H9 (cell line): ENCODE measurements at regions not wholly inside any gene's neighbourhood (a gene's known extent, or its start where the extent isn't known, plus 50 kb on each side); places are given as distances from the start of the nearest gene placed in this dataset.
A peak's percentile ranks its signal among the peaks of the same experiment; 100 is the strongest.

ENCODE experiments used
- DNase-seq: peaks from one replicate; pipeline ENCODE4 v3.0.0-alpha.2; 2017
- H2AFZ ChIP-seq: one replicate; pipeline ENCODE4 v1.6.1; 2013; ENCODE audit warnings: mild to moderate bottlenecking, low read length, control low read depth, moderate library complexity
- H2AK5ac ChIP-seq: 2 replicates; pipeline ENCODE4 v1.6.1; 2013; ENCODE audit warnings: low read length, control low read depth, mixed read lengths; ENCODE audit not compliant: insufficient read length
- H2BK120ac ChIP-seq: one replicate; pipeline ENCODE4 v1.6.1; 2013; ENCODE audit warnings: low read depth, mild to moderate bottlenecking, low read length, control low read depth, inconsistent platforms; ENCODE audit not compliant: poor library complexity, severe bottlenecking
- H2BK12ac ChIP-seq: 2 replicates; pipeline ENCODE4 v1.6.1; 2013; ENCODE audit warnings: low read length, control low read depth, mixed read lengths, low read depth; ENCODE audit not compliant: insufficient read length
- H2BK15ac ChIP-seq: 2 replicates; pipeline ENCODE4 v1.6.1; 2013; ENCODE audit warnings: low read depth, low read length, control low read depth
- H2BK20ac ChIP-seq: one replicate; pipeline ENCODE4 v1.6.1; 2013; ENCODE audit warnings: low read depth, mild to moderate bottlenecking, low read length, control low read depth, inconsistent platforms; ENCODE audit not compliant: poor library complexity, severe bottlenecking
- H2BK5ac ChIP-seq: 2 replicates; pipeline ENCODE4 v1.6.1; 2013; ENCODE audit warnings: low read length, control low read depth, mixed read lengths; ENCODE audit not compliant: insufficient read length
- H3K14ac ChIP-seq: 2 replicates; pipeline ENCODE4 v1.6.1; 2013; ENCODE audit warnings: low read length, control low read depth; ENCODE audit not compliant: insufficient read depth
- H3K18ac ChIP-seq: 2 replicates; pipeline ENCODE4 v1.6.1; 2013; ENCODE audit warnings: low read depth, mild to moderate bottlenecking, mixed read lengths, low read length, control low read depth; ENCODE audit not compliant: insufficient read length
- H3K23ac ChIP-seq: 2 replicates; pipeline ENCODE4 v1.6.1; 2013; ENCODE audit warnings: low read length, control low read depth, mixed read lengths, low read depth; ENCODE audit not compliant: insufficient read length
- H3K23me2 ChIP-seq: 2 replicates; pipeline ENCODE4 v1.6.1; 2013; ENCODE audit warnings: low read depth, mild to moderate bottlenecking, mixed read lengths, low read length, control low read depth; ENCODE audit not compliant: insufficient read length, poor library complexity, severe bottlenecking
- H3K27ac ChIP-seq: 2 replicates; pipeline ENCODE4 v1.5.1; 2013; ENCODE audit warnings: low read length, control low read depth, mixed read lengths, low read depth; ENCODE audit not compliant: insufficient read length
- H3K27me3 ChIP-seq: 2 replicates; pipeline ENCODE4 v1.6.1; 2013; ENCODE audit warnings: low read length, control low read depth, inconsistent platforms; ENCODE audit not compliant: insufficient read depth
- H3K4ac ChIP-seq: 2 replicates; pipeline ENCODE4 v1.6.1; 2013; ENCODE audit warnings: low read depth, mild to moderate bottlenecking, control low read depth, inconsistent platforms, low read length, moderate library complexity
- H3K4me1 ChIP-seq: 2 replicates; pipeline ENCODE4 v1.6.1; 2013; ENCODE audit warnings: low read length, control low read depth, inconsistent platforms; ENCODE audit not compliant: insufficient read depth
- H3K4me2 ChIP-seq: 2 replicates; pipeline ENCODE4 v1.6.1; 2013; ENCODE audit warnings: low read length, control low read depth, mixed read lengths; ENCODE audit not compliant: insufficient read length, insufficient read depth
- H3K56ac ChIP-seq: 2 replicates; pipeline ENCODE4 v1.6.1; 2013; ENCODE audit warnings: low read depth, mild to moderate bottlenecking, mixed read lengths, low read length, control low read depth; ENCODE audit not compliant: insufficient read length
- H3K79me1 ChIP-seq: 2 replicates; pipeline ENCODE4 v1.6.1; 2013; ENCODE audit warnings: low read depth, mild to moderate bottlenecking, moderate library complexity, low read length, control low read depth, inconsistent platforms; ENCODE audit not compliant: insufficient read depth, poor library complexity, severe bottlenecking
- H3K79me2 ChIP-seq: 2 replicates; pipeline ENCODE4 v1.6.1; 2013; ENCODE audit warnings: low read length, control low read depth, inconsistent platforms; ENCODE audit not compliant: insufficient read depth
- H3K9ac ChIP-seq: 2 replicates; pipeline ENCODE4 v1.6.1; 2013; ENCODE audit warnings: low read length, control low read depth, mixed read lengths; ENCODE audit not compliant: insufficient read length; ENCODE audit errors: extremely low read depth
- H3K9me3 ChIP-seq: one replicate; pipeline ENCODE4 v1.6.1; 2013; ENCODE audit warnings: low read depth, low read length, inconsistent platforms; ENCODE audit not compliant: control insufficient read depth
- H3T11ph ChIP-seq: one replicate; pipeline ENCODE4 v1.6.1; 2013; ENCODE audit warnings: mild to moderate bottlenecking, low read length, control low read depth, inconsistent platforms
- H4K20me1 ChIP-seq: one replicate; pipeline ENCODE4 v1.6.1; 2013; ENCODE audit not compliant: control insufficient read depth, insufficient read length, insufficient read depth
- H4K5ac ChIP-seq: 2 replicates; pipeline ENCODE4 v1.6.1; 2013; ENCODE audit warnings: low read depth, mild to moderate bottlenecking, mixed read lengths, low read length, control low read depth; ENCODE audit not compliant: insufficient read length
- H4K8ac ChIP-seq: replicated peaks from 2 replicates; pipeline ENCODE4 v1.6.1; 2013; ENCODE audit warnings: low read length, control low read depth, mixed read lengths, low read depth; ENCODE audit not compliant: insufficient read length
- H4K91ac ChIP-seq: 2 replicates; pipeline ENCODE4 v1.6.1; 2013; ENCODE audit warnings: low read depth, mild to moderate bottlenecking, moderate library complexity, mixed read lengths, low read length, control low read depth; ENCODE audit not compliant: insufficient read length
- H3K27ac Mint-ChIP-seq, 3 experiments: 2 replicates in 2 of 3; 3 replicates in 1 of 3; pipeline ENCODE4 v1.8.0; 2020 to 2021; ENCODE audit warnings: mixed read lengths in 3 of 3, mild to moderate bottlenecking in 1 of 3, moderate library complexity in 1 of 3
- H3K27me3 Mint-ChIP-seq: 2 replicates; pipeline ENCODE4 v1.8.0; 2021; ENCODE audit warnings: low read depth, mild to moderate bottlenecking, moderate library complexity, mixed read lengths
- H3K36me3 Mint-ChIP-seq, 3 experiments: 2 replicates in 2 of 3; 3 replicates in 1 of 3; pipeline ENCODE4 v1.8.0; 2020 to 2021; ENCODE audit warnings: low read depth in 3 of 3, mixed read lengths in 3 of 3; ENCODE audit not compliant: insufficient read depth in 1 of 3
- H3K4me1 Mint-ChIP-seq, 2 experiments: 2 replicates each; pipeline ENCODE4 v1.8.0; 2020; ENCODE audit warnings: mixed read lengths in 2 of 2
- H3K4me3 Mint-ChIP-seq, 2 experiments: 2 replicates in 1 of 2; 3 replicates in 1 of 2; pipeline ENCODE4 v1.8.0; 2020 to 2021; ENCODE audit warnings: mild to moderate bottlenecking in 2 of 2, mixed read lengths in 2 of 2, moderate library complexity in 1 of 2
- H3K9me3 Mint-ChIP-seq, 2 experiments: 2 replicates in 1 of 2; 3 replicates in 1 of 2; pipeline ENCODE4 v1.8.0; 2020; ENCODE audit warnings: mild to moderate bottlenecking in 2 of 2, mixed read lengths in 2 of 2, moderate library complexity in 1 of 2
- WGBS: extraction: QIAGEN DNeasy Blood & Tissue Kit; methylation state at CpG from one replicate; pipeline ENCODE4 v1.1.7; 2013; ENCODE audit warnings: missing lambda C conversion rate, low lambda C conversion rate, mixed read lengths; ENCODE audit not compliant: insufficient read length; ENCODE audit errors: extremely low coverage; 5-methylcytosine and 5-hydroxymethylcytosine counted together
- TF ChIP-seq, protein P1 (sequence below): fragments of 200-600 bp; sonication (generic); conservative IDR thresholded peaks from 3 replicates; pipeline ENCODE4 v1.8.0; 2021; ENCODE audit warnings: antibody characterized with exemption, mild to moderate bottlenecking

DNA sequence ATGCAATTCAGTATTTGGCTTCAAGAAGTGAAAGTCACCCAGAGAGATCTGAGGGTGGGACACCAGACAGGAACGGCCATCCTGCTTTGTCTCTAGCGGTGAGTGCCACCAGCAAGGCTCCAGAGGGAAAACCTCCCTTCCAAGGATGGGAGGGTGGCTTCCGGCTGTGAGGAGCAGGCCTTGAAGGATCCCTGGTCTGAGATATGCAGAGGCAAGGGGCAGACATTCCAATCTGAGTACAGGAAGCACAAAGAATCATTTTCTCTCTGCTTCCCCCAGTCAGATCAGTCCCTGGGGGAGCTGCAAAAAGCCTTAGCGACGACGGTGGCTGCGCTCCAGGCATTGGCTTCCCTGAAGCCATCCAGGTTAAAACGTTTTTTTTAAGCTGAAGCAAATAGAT is 167.4 kb downstream of the TEX36 start:
- no peak overlapping the region for H2BK5ac ChIP-seq
- no peak overlapping the region for H4K5ac ChIP-seq
- no peak overlapping the region for H3K4me3 Mint-ChIP-seq
- H2AFZ ChIP-seq, result no peak overlapping the region
- H3K4me2 ChIP-seq, result no peak overlapping the region
- no peak overlapping the region for H2BK120ac ChIP-seq
- H3K14ac ChIP-seq, result no peak overlapping the region
- no peak overlapping the region for H4K8ac ChIP-seq
- peak overlapping the region in 1 of 3 experiments; percentile 53; a peak in 1 of 7 replicates for H3K27ac Mint-ChIP-seq
- H3K79me2 ChIP-seq, result no peaks in the 10 kb centered on the region
- no peak overlapping the region for H4K91ac ChIP-seq
- no peak overlapping the region for H3K27ac ChIP-seq
- peaks cover 9% of the 10 kb centered on the region; the same call in 1 of the 2 replicates for H3K4me1 ChIP-seq
- no peak overlapping the region for H3K18ac ChIP-seq
- H3K4ac ChIP-seq, result no peak overlapping the region
- TF ChIP-seq, protein P1, sequence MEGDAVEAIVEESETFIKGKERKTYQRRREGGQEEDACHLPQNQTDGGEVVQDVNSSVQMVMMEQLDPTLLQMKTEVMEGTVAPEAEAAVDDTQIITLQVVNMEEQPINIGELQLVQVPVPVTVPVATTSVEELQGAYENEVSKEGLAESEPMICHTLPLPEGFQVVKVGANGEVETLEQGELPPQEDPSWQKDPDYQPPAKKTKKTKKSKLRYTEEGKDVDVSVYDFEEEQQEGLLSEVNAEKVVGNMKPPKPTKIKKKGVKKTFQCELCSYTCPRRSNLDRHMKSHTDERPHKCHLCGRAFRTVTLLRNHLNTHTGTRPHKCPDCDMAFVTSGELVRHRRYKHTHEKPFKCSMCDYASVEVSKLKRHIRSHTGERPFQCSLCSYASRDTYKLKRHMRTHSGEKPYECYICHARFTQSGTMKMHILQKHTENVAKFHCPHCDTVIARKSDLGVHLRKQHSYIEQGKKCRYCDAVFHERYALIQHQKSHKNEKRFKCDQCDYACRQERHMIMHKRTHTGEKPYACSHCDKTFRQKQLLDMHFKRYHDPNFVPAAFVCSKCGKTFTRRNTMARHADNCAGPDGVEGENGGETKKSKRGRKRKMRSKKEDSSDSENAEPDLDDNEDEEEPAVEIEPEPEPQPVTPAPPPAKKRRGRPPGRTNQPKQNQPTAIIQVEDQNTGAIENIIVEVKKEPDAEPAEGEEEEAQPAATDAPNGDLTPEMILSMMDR, result no peak
- H3K27me3 ChIP-seq, result no peaks in the 10 kb centered on the region
- H3K27me3 Mint-ChIP-seq, result peaks cover 3% of the 10 kb centered on the region
- no peaks in the 10 kb centered on the region for H3K9me3 ChIP-seq
- H3K36me3 Mint-ChIP-seq, result peaks cover 4 to 37% (median 5%) of the 10 kb centered on the region in 3 experiments; a peak in 5 of 7 replicates
- no peak overlapping the region for H2BK12ac ChIP-seq
- H3K23ac ChIP-seq, result no peak overlapping the region
- WGBS, result no CpG with 5 or more reads among the region's 8 CpGs
- H3K9me3 Mint-ChIP-seq, result peaks cover 24 to 31% of the 10 kb centered on the region in 2 experiments
- no peaks in the 10 kb centered on the region for H3K23me2 ChIP-seq
- DNase-seq, result no peak
- no peaks in the 10 kb centered on the region for H3K79me1 ChIP-seq
- H4K20me1 ChIP-seq, result no peaks in the 10 kb centered on the region
- H3K56ac ChIP-seq, result no peak overlapping the region
- no peak overlapping the region for H2AK5ac ChIP-seq
- H2BK15ac ChIP-seq, result no peak overlapping the region
- H2BK20ac ChIP-seq, result no peak overlapping the region
- H3K4me1 Mint-ChIP-seq, result peaks cover 23 to 29% of the 10 kb centered on the region in 2 experiments
- H3T11ph ChIP-seq, result no peak overlapping the region
- no peak overlapping the region for H3K9ac ChIP-seq
